GM12874 (cell line): ENCODE measurements at regions not wholly inside any gene's neighbourhood (a gene's known extent, or its start where the extent isn't known, plus 50 kb on each side); places are given as distances from the start of the nearest gene placed in this dataset.

Source experiments
- CTCF ChIP-seq: IDR thresholded peaks from 2 replicates; pipeline ENCODE4 v1.5.1; 2011; ENCODE audit warnings: low read depth, mild to moderate bottlenecking, control low read depth, low read length, moderate library complexity; ENCODE audit not compliant: insufficient read depth

DNA sequence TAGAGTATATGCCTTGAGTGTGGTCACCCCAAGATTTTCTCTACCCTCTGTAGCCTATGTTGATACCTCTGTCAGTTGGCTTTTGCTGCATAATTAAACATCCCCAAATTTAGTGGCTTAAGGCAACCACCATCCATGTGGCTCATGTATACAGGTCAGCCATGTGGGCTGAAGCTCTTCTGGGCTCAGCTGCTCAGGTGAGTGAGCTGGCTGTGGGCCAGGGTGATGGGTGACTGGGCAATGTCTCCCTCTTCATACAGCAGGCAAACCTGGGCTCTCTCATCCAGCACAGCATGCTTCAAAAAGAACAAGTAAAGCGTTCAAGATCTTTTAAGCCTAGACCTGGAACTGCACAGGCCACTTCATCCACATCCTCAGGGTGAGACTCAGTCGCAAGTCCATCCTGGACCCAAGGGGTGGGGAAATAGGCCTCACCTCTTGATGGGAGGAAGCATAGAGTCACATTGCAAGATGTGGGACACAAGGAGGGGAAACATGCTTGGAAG is 188.2 kb upstream of the TAS2R1 start:
- no peak for TF ChIP-seq CTCF

DNA sequence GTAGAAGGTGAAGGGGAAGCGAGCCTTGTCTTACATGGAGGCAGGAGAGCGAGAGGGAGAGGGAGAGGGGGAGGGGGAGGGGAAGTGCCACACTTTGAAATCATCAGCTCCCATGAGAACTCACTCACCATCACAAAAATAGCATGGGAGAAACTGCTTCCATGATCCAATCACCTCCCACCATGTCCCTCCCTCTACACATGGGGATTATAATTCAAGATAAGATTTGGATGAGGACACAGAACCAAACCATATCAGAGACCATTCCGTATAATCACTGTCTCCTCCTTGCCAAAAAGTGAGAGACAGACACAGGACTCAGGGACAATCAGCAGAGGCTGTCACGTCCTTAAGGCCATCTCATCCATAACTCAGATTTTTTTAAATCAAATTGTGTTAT is 187.7 kb upstream of the TAS2R1 start:
- TF ChIP-seq CTCF, result no peak

- TF ChIP-seq CTCF, result no peak
These were observed 184.9 kb upstream of the TAS2R1 start for GRCh38 chr5:9815051-9815450.

GRCh38 chr5:9813305-9813704 is 183.2 kb upstream of the TAS2R1 start:
- no peak for TF ChIP-seq CTCF

GRCh38 chr5:9801908-9802307 is 171.8 kb upstream of the TAS2R1 start:
- no peak for TF ChIP-seq CTCF

DNA sequence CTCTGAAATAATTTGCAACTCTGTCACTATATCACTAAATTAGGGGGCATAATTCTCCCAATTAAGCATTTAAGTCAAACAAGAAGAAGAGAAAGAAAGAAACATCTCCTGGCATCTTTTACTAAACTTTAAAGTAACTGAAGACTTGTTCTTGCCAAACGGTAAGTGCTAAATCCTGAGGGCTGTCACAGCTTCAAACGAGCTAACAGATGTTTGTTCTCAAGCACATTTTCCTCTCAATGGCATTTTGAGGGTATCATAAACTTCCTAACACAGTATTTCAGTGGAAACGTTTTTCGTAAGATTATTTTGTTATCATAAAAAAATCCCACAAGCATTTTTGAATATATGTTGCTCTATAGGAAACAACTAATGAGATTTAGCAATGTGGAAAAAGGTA is 169.5 kb upstream of the TAS2R1 start:
- no peak for TF ChIP-seq CTCF

- no peak for TF ChIP-seq CTCF
These were observed 160.1 kb upstream of the TAS2R1 start for GRCh38 chr5:9790276-9790675.

DNA sequence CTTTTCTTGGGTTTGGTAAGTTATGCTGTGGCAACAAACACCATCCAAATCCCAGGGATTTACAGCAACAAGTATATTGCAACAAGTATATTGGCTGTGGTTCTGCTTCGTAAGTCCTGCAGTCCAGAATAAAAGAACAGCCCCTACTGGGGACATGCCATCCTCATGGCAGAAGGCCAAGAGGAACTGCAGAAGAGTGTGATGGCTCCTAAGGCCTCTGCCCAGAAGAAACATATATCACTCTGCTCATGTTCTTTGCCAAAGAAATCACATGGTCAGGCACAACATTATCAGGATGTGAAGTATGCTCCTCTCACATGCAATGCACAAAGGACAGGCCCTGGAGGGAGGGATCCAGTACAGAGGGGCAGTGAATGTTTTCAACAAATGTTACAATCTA is 159.6 kb upstream of the TAS2R1 start:
- no peak for TF ChIP-seq CTCF
